Right lobe of liver (tissue), 4 donors: ENCODE measurements at regions not wholly inside any gene's neighbourhood (a gene's known extent, or its start where the extent isn't known, plus 50 kb on each side); places are given as distances from the start of the nearest gene placed in this dataset.

Source experiments
- CTCF ChIP-seq, 4 donors: fragments of 200-600 bp in 3 of 4; fragments of 450-650 bp in 1 of 4; IDR thresholded peaks; one replicate each; pipeline versions ENCODE4 v1.5.1 to v1.8.0; 2016 to 2022; ENCODE audit warnings: antibody characterized with exemption in 4 of 4, mild to moderate bottlenecking in 2 of 4
- POLR2A ChIP-seq: fragments of 450-650 bp; IDR thresholded peaks from one replicate; pipeline ENCODE4 v1.6.1; 2017; ENCODE audit warnings: antibody characterized with exemption, mild to moderate bottlenecking
- donor health status: DM: no; HTN: no; CAD: no.
- donor health status: DM: no; HTN: no; CAD: no.
- donor health status: DM: no; HTN: yes; CAD: no.

- TF ChIP-seq CTCF (IDR thresholded peaks at IDR 0.05) (no peak), POLR2A (no peak)
These were observed 148.2 kb downstream of the SMIM20 start for GRCh38 chr4:26062215-26062614.
